Activated CD4-positive, CD25-positive, alpha-beta regulatory T cell treated with anti-CD3 and anti-CD28 coated beads, Interleukin-2, amount 50 U/mL, for 24 hours (primary cell): ENCODE measurements at regions not wholly inside any gene's neighbourhood (a gene's known extent, or its start where the extent isn't known, plus 50 kb on each side); places are given as distances from the start of the nearest gene placed in this dataset.

ENCODE experiments used
- ATAC-seq, 2 donors: fragments of 150-1000 bp; cut with Tn5 transposase; one replicate each; pipeline ENCODE4 v1.10.0; 2021; ENCODE audit warnings: mild to moderate bottlenecking in 1 of 2, moderate library complexity in 1 of 2

- no peak for ATAC-seq
Measured at GRCh38 chr9:105921057-105921726, 226.9 kb downstream of the TMEM38B start.

GRCh38 chr9:105928416-105928815 lies 234.1 kb downstream of the TMEM38B start:
- ATAC-seq = no peak

GRCh38 chr9:105930011-105930627 lies 235.8 kb downstream of the TMEM38B start:
- no peak for ATAC-seq

- no peak for ATAC-seq
Measured at GRCh38 chr9:105932276-105932675, 237.9 kb downstream of the TMEM38B start.

- ATAC-seq = no peak
Measured at GRCh38 chr9:105950448-105950847, 256.1 kb downstream of the TMEM38B start.

- ATAC-seq = no peak
Measured at GRCh38 chr9:105950894-105951293, 256.6 kb downstream of the TMEM38B start.

GRCh38 chr9:105954517-105954916 lies 260.2 kb downstream of the TMEM38B start:
- no peak for ATAC-seq

- ATAC-seq = no peak
Measured at GRCh38 chr9:105957830-105958229, 263.5 kb downstream of the TMEM38B start.

GRCh38 chr9:105958587-105958986 lies 264.2 kb downstream of the TMEM38B start:
- ATAC-seq = no peak

GRCh38 chr9:105959531-105959930 lies 265.2 kb downstream of the TMEM38B start:
- ATAC-seq = no peak

GRCh38 chr9:105963343-105964099 lies 269.2 kb downstream of the TMEM38B start:
- no peak for ATAC-seq

GRCh38 chr9:105964156-105964555 lies 269.8 kb downstream of the TMEM38B start:
- no peak for ATAC-seq

GRCh38 chr9:105966834-105967233 lies 272.5 kb downstream of the TMEM38B start:
- no peak for ATAC-seq

- no peak for ATAC-seq
Measured at GRCh38 chr9:105967248-105967647, 272.9 kb downstream of the TMEM38B start.

GRCh38 chr9:105967797-105968196 lies 273.5 kb downstream of the TMEM38B start:
- no peak for ATAC-seq

GRCh38 chr9:105968811-105969466 lies 274.6 kb downstream of the TMEM38B start:
- no peak for ATAC-seq

GRCh38 chr9:105969636-105970035 lies 275.3 kb downstream of the TMEM38B start:
- no peak for ATAC-seq

- ATAC-seq = no peak
Measured at GRCh38 chr9:105971986-105972385, 277.6 kb downstream of the TMEM38B start.

- no peak for ATAC-seq
Measured at GRCh38 chr9:105972466-105973204, 278.3 kb downstream of the TMEM38B start.

- no peak for ATAC-seq
Measured at GRCh38 chr9:105973951-105974351, 279.6 kb downstream of the TMEM38B start.

- no peak for ATAC-seq
Measured at GRCh38 chr9:105975886-105976645, 281.7 kb downstream of the TMEM38B start.

GRCh38 chr9:105978336-105978735 lies 284.0 kb downstream of the TMEM38B start:
- no peak for ATAC-seq
